IPS-18a (cell line): ENCODE measurements at regions not wholly inside any gene's neighbourhood (a gene's known extent, or its start where the extent isn't known, plus 50 kb on each side); places are given as distances from the start of the nearest gene placed in this dataset.
"Not testable (repeated sequence)": the region's sequence is repeated elsewhere in the genome, so short reads cannot be mapped to it uniquely, and the experiment has no call there.

ENCODE experiments used
- H3K27ac ChIP-seq: one replicate; pipeline ENCODE4 v1.5.1; 2013; ENCODE audit warnings: low read length
- H3K27me3 ChIP-seq: one replicate; pipeline ENCODE4 v1.6.1; 2013; ENCODE audit warnings: mild to moderate bottlenecking, low read length; ENCODE audit not compliant: control insufficient read depth, insufficient read depth
- H3K36me3 ChIP-seq: one replicate; pipeline ENCODE4 v1.6.1; 2013; ENCODE audit warnings: low read depth, low read length; ENCODE audit not compliant: control insufficient read depth
- H3K4me1 ChIP-seq: one replicate; pipeline ENCODE4 v1.6.1; 2013; ENCODE audit warnings: low read depth, low read length; ENCODE audit not compliant: control insufficient read depth
- H3K4me3 ChIP-seq: one replicate; pipeline ENCODE4 v1.5.1; 2013; ENCODE audit warnings: low read length
- H3K9ac ChIP-seq: one replicate; pipeline ENCODE4 v1.6.1; 2013; ENCODE audit warnings: mild to moderate bottlenecking, low read length, moderate library complexity
- H3K9me3 ChIP-seq: one replicate; pipeline ENCODE4 v1.6.1; 2013; ENCODE audit warnings: low read depth, low read length; ENCODE audit not compliant: control insufficient read depth

- not testable (repeated sequence) for H3K27ac ChIP-seq, H3K9ac ChIP-seq, H3K9me3 ChIP-seq, H3K4me3 ChIP-seq, H3K27me3 ChIP-seq, H3K36me3 ChIP-seq, H3K4me1 ChIP-seq
These were observed 56.5 kb upstream of the ABHD2 start for GRCh38 chr15:89031637-89032285.

- Histone ChIP-seq H3K27me3 (no peaks in the 10 kb centered on the region), H3K36me3 (no peaks in the 10 kb centered on the region), H3K4me1 (no peaks in the 10 kb centered on the region), H3K4me3 (no peak overlapping the region), H3K9ac (no peak overlapping the region), H3K9me3 (no peaks in the 10 kb centered on the region), H3K27ac (no peak overlapping the region)
These were observed 54.0 kb upstream of the ABHD2 start for GRCh38 chr15:89034305-89034704.

- Histone ChIP-seq H3K9ac (no peak overlapping the region), H3K4me1 (no peaks in the 10 kb centered on the region), H3K27ac (no peak overlapping the region), H3K9me3 (no peaks in the 10 kb centered on the region), H3K27me3 (no peaks in the 10 kb centered on the region), H3K36me3 (no peaks in the 10 kb centered on the region), H3K4me3 (no peak overlapping the region)
These were observed 53.1 kb upstream of the ABHD2 start for GRCh38 chr15:89035150-89035549.

GRCh38 chr15:89035658-89036057 lies 52.6 kb upstream of the ABHD2 start:
- H3K27ac ChIP-seq = no peak overlapping the region
- no peaks in the 10 kb centered on the region for H3K9me3 ChIP-seq
- H3K4me1 ChIP-seq = no peaks in the 10 kb centered on the region
- H3K36me3 ChIP-seq = no peaks in the 10 kb centered on the region
- H3K4me3 ChIP-seq = no peak overlapping the region
- no peak overlapping the region for H3K9ac ChIP-seq
- H3K27me3 ChIP-seq = no peaks in the 10 kb centered on the region

GRCh38 chr15:89038146-89038545 lies 50.1 kb upstream of the ABHD2 start:
- Histone ChIP-seq H3K9ac (no peak overlapping the region), H3K27me3 (no peaks in the 10 kb centered on the region), H3K4me3 (no peak overlapping the region), H3K4me1 (no peaks in the 10 kb centered on the region), H3K9me3 (no peaks in the 10 kb centered on the region), H3K27ac (no peak overlapping the region), H3K36me3 (no peaks in the 10 kb centered on the region)
